PC-3 (cell line): ENCODE measurements at regions not wholly inside any gene's neighbourhood (a gene's known extent, or its start where the extent isn't known, plus 50 kb on each side); places are given as distances from the start of the nearest gene placed in this dataset.

Experiments used
- EZH2phosphoT487 ChIP-seq: fragments of 300-600 bp; sonication (generic); IDR thresholded peaks from 2 replicates; pipeline ENCODE4 v1.6.1; 2018; ENCODE audit warnings: mild to moderate bottlenecking, antibody characterized with exemption, low read length, borderline replicate concordance
- TF ChIP-seq, protein P1 (sequence below): fragments of 300-600 bp; sonication (generic); conservative IDR thresholded peaks from 2 replicates; pipeline ENCODE4 v1.5.1; 2017; ENCODE audit warnings: antibody characterized with exemption, low read depth, mild to moderate bottlenecking, low read length

- TF ChIP-seq, protein P1, sequence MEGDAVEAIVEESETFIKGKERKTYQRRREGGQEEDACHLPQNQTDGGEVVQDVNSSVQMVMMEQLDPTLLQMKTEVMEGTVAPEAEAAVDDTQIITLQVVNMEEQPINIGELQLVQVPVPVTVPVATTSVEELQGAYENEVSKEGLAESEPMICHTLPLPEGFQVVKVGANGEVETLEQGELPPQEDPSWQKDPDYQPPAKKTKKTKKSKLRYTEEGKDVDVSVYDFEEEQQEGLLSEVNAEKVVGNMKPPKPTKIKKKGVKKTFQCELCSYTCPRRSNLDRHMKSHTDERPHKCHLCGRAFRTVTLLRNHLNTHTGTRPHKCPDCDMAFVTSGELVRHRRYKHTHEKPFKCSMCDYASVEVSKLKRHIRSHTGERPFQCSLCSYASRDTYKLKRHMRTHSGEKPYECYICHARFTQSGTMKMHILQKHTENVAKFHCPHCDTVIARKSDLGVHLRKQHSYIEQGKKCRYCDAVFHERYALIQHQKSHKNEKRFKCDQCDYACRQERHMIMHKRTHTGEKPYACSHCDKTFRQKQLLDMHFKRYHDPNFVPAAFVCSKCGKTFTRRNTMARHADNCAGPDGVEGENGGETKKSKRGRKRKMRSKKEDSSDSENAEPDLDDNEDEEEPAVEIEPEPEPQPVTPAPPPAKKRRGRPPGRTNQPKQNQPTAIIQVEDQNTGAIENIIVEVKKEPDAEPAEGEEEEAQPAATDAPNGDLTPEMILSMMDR, result no peak
- TF ChIP-seq EZH2phosphoT487, result no peak
These were observed 247.9 kb downstream of the ADAM29 start for GRCh38 chr4:175166020-175166419.
